Neuron (in vitro differentiated cells): ENCODE measurements at regions not wholly inside any gene's neighbourhood (a gene's known extent, or its start where the extent isn't known, plus 50 kb on each side); places are given as distances from the start of the nearest gene placed in this dataset.
"Not testable (repeated sequence)": the region's sequence is repeated elsewhere in the genome, so short reads cannot be mapped to it uniquely, and the experiment has no call there.

Experiments
- H2AFZ ChIP-seq: one replicate; pipeline ENCODE4 v1.6.1; 2013; ENCODE audit warnings: low read depth, mild to moderate bottlenecking, inconsistent platforms, low read length, moderate library complexity
- H3K27me3 ChIP-seq: one replicate; pipeline ENCODE4 v1.6.1; 2013; ENCODE audit warnings: low read length; ENCODE audit not compliant: insufficient read depth
- H3K36me3 ChIP-seq: one replicate; pipeline ENCODE4 v1.6.1; 2013; ENCODE audit warnings: low read length; ENCODE audit not compliant: insufficient read depth
- H3K4me1 ChIP-seq: one replicate; pipeline ENCODE4 v1.6.1; 2013; ENCODE audit warnings: low read length; ENCODE audit not compliant: insufficient read depth
- H3K4me3 ChIP-seq: 2 replicates; pipeline ENCODE4 v1.5.1; 2013; ENCODE audit warnings: mild to moderate bottlenecking, low read length, moderate library complexity
- H3K9me3 ChIP-seq: one replicate; pipeline ENCODE4 v1.6.1; 2013; ENCODE audit warnings: low read length

- Histone ChIP-seq H3K4me1 (no peaks in the 10 kb centered on the region), H3K27me3 (peaks cover 2% of the 10 kb centered on the region), H3K4me3 (no peak overlapping the region), H3K36me3 (no peaks in the 10 kb centered on the region), H2AFZ (no peak overlapping the region), H3K9me3 (no peaks in the 10 kb centered on the region)
Observed at GRCh38 chr2:60353406-60353800, 200.1 kb downstream of the BCL11A start.

DNA sequence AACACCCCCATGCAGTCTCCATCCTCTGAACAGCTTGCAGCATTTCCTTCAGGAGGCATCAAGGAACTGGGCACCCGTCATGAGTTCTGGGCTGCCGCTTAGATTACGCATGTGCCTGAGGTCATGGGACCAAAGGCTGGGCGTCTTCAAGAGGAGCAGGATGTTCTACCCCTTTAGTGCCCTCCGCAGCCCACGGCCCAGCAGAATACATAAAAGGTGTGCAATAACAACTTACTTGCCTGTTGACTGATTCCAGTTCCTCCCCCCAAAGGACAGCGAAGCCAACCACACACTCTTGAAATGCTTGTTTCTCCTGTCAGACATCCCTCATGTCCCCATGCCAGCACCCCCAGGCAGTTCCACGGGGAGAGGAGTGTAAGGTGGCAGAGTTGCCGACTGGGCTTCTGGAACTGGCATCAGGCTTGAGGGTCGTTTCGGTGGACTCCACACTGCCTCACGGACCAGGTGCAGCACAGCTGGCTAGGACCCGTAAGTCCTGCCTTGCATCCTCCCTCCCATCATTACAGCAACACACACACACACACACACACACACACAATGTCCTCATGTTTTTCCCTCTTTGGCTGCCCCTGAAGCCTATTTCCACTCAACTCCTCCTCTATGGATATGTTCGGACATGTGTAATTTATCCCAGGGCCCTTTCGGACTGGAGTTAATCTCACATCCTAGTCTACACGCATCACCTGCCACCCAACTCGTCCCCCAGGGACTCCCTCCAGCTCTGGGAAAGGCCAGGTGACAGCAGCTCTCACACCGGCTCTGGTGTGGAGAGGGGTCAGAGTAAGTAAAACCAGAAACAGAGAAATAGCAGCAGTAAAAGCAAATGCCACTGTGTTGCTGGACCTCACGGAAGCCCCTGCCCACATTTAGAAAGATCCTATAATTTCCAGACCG, 200.7 kb downstream of the BCL11A start:
- no peak overlapping the region for H3K4me3 ChIP-seq
- H3K9me3 ChIP-seq = no peaks in the 10 kb centered on the region
- H3K27me3 ChIP-seq = peaks cover 2% of the 10 kb centered on the region
- H3K4me1 ChIP-seq = no peaks in the 10 kb centered on the region
- H3K36me3 ChIP-seq = no peaks in the 10 kb centered on the region
- H2AFZ ChIP-seq = no peak overlapping the region

- Histone ChIP-seq H3K27me3 (peaks cover 2% of the 10 kb centered on the region), H3K9me3 (no peaks in the 10 kb centered on the region), H3K4me1 (no peaks in the 10 kb centered on the region), H2AFZ (no peak overlapping the region), H3K36me3 (no peaks in the 10 kb centered on the region), H3K4me3 (no peak overlapping the region)
Observed at GRCh38 chr2:60351802-60352201, 201.7 kb downstream of the BCL11A start.

- Histone ChIP-seq H3K4me3 (no peak overlapping the region), H3K36me3 (no peaks in the 10 kb centered on the region), H3K27me3 (peaks cover 2% of the 10 kb centered on the region), H2AFZ (no peak overlapping the region), H3K9me3 (no peaks in the 10 kb centered on the region), H3K4me1 (no peaks in the 10 kb centered on the region)
Observed at GRCh38 chr2:60351321-60351720, 202.1 kb downstream of the BCL11A start.

GRCh38 chr2:60350791-60351190, 202.7 kb downstream of the BCL11A start:
- Histone ChIP-seq H3K36me3 (no peaks in the 10 kb centered on the region), H2AFZ (no peak overlapping the region), H3K4me3 (no peak overlapping the region), H3K4me1 (no peaks in the 10 kb centered on the region), H3K9me3 (no peaks in the 10 kb centered on the region), H3K27me3 (peaks cover 2% of the 10 kb centered on the region)

DNA sequence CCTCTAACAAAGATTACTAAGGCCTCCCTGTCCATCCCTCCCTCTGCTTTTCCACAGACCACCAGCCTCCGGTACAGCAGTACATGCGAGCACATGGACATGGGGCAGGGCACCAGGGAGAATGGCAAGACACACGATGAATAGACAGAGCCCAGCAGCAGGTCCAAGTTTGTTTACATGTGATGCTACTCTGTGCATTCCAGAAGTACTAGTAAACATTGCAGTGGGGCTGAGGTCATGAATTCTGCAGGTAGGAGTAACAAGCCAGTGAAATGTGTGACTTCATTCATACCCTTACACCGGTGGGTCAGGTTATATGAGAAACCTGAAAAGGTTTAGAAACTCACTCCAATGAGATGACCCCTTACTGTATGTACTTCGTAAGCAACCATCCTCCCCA, 205.7 kb downstream of the BCL11A start:
- no peaks in the 10 kb centered on the region for H3K27me3 ChIP-seq
- no peaks in the 10 kb centered on the region for H3K4me1 ChIP-seq
- no peaks in the 10 kb centered on the region for H3K36me3 ChIP-seq
- H2AFZ ChIP-seq = no peak overlapping the region
- H3K4me3 ChIP-seq = no peak overlapping the region
- H3K9me3 ChIP-seq = no peaks in the 10 kb centered on the region

- H3K9me3 ChIP-seq, H3K4me1 ChIP-seq, H3K36me3 ChIP-seq, H3K27me3 ChIP-seq, H3K4me3 ChIP-seq, H2AFZ ChIP-seq: not testable (repeated sequence)
Observed at GRCh38 chr2:60342491-60342890, 211.0 kb downstream of the BCL11A start.

- Histone ChIP-seq H3K36me3 (no peaks in the 10 kb centered on the region), H3K9me3 (no peaks in the 10 kb centered on the region), H3K4me3 (no peak overlapping the region), H2AFZ (no peak overlapping the region), H3K27me3 (no peaks in the 10 kb centered on the region), H3K4me1 (no peaks in the 10 kb centered on the region)
Observed at GRCh38 chr2:60341151-60341550, 212.3 kb downstream of the BCL11A start.

- no peaks in the 10 kb centered on the region for H3K36me3 ChIP-seq
- no peak overlapping the region for H3K4me3 ChIP-seq
- H2AFZ ChIP-seq = no peak overlapping the region
- no peaks in the 10 kb centered on the region for H3K27me3 ChIP-seq
- no peaks in the 10 kb centered on the region for H3K9me3 ChIP-seq
- no peaks in the 10 kb centered on the region for H3K4me1 ChIP-seq
Observed at GRCh38 chr2:60339286-60339685, 214.2 kb downstream of the BCL11A start.

DNA sequence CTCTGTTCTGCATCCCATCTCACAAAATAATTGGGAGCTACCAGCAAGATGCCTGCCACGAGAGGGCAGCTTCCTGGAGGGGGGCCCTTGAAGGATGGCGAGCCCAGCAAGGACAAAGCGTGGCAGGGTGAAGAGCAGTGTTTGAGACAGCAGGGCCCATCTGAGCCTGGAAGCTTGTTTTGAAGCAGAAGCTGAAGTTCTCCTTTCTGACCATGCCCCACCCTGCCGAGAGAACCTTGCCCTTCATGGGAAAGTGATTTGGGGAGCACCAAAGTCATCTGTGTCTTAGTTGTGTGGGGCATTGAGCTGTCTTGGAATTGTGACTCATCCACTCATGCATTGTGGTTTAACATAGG, 216.3 kb downstream of the BCL11A start:
- Histone ChIP-seq H3K36me3 (no peaks in the 10 kb centered on the region), H3K4me3 (no peak overlapping the region), H3K27me3 (no peaks in the 10 kb centered on the region)

GRCh38 chr2:60336442-60337141, 216.9 kb downstream of the BCL11A start:
- no peaks in the 10 kb centered on the region for H3K27me3 ChIP-seq
- no peak overlapping the region for H3K4me3 ChIP-seq
- no peaks in the 10 kb centered on the region for H3K9me3 ChIP-seq
- H3K36me3 ChIP-seq = no peaks in the 10 kb centered on the region
- H3K4me1 ChIP-seq = no peaks in the 10 kb centered on the region
- H2AFZ ChIP-seq = no peak overlapping the region

More for the DNA sequence above, 216.3 kb downstream of the BCL11A start:
- H2AFZ ChIP-seq = no peak overlapping the region
- H3K9me3 ChIP-seq = no peaks in the 10 kb centered on the region
- no peaks in the 10 kb centered on the region for H3K4me1 ChIP-seq

DNA sequence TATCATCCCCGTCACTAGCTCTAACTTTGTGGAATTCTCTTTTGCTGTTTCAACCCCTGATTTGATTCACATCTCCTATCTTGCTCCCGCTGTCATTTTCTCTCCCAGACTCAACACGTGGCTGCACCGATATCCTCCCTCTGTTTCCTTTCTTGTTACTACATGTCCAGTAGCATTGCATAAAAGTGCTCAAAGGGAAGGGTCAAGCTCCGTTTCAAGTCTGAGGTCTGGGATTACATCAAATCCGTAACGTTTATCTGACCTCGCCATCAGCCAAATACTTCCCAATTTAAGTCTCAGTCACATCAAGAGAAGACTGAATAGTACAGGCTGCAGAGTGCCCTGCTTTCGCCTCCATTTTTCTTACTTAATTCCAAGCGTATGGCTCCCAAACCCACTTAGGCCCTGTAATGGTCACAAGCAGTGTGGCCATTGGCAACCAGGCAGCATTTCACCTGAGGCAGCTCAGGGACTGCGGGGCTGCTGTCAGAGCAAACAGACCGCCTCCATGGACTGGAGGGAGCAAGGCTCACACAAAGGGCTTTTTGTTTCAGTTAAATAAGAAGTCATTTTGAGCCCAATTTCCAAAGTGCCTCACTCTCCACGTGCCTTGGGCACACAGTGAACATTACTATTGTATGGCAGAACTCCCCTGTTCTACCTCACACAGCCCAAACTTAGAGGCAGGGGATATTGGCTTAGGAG, 217.8 kb downstream of the BCL11A start:
- no peak overlapping the region for H3K4me3 ChIP-seq
- no peaks in the 10 kb centered on the region for H3K27me3 ChIP-seq
- H3K4me1 ChIP-seq = no peaks in the 10 kb centered on the region
- H2AFZ ChIP-seq = no peak overlapping the region
- H3K9me3 ChIP-seq = no peaks in the 10 kb centered on the region
- no peaks in the 10 kb centered on the region for H3K36me3 ChIP-seq

DNA sequence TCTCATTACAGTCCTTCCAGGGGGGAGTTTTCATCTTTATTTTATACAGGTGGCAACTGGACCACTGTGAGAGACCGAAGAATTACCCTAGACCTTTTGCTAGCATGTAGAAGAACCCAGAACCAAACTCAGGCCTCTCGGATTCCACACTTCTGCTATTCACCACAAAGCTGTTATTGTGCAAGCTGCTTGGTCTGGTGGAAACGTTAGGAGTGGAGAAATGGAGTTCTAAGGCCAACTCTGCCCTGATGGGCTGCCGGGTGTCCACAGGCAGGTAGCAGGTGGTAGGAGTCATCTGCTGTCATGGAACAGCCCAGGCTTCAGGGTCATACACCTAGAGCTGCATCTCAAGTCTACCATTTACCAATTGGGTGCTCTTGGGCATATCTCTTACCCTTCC, 218.8 kb downstream of the BCL11A start:
- H3K36me3 ChIP-seq = no peaks in the 10 kb centered on the region
- no peaks in the 10 kb centered on the region for H3K4me1 ChIP-seq
- H3K4me3 ChIP-seq = no peak overlapping the region
- no peaks in the 10 kb centered on the region for H3K27me3 ChIP-seq
- H2AFZ ChIP-seq = no peak overlapping the region
- H3K9me3 ChIP-seq = no peaks in the 10 kb centered on the region
